ENCODE measurements at regions not wholly inside any gene's neighbourhood (a gene's known extent, or its start where the extent isn't known, plus 50 kb on each side); places are given as distances from the start of the nearest gene placed in this dataset.

- no peaks in the 10 kb centered on the region for H3K9me3 ChIP-seq (replicated peaks)
- TF ChIP-seq, protein P1, sequence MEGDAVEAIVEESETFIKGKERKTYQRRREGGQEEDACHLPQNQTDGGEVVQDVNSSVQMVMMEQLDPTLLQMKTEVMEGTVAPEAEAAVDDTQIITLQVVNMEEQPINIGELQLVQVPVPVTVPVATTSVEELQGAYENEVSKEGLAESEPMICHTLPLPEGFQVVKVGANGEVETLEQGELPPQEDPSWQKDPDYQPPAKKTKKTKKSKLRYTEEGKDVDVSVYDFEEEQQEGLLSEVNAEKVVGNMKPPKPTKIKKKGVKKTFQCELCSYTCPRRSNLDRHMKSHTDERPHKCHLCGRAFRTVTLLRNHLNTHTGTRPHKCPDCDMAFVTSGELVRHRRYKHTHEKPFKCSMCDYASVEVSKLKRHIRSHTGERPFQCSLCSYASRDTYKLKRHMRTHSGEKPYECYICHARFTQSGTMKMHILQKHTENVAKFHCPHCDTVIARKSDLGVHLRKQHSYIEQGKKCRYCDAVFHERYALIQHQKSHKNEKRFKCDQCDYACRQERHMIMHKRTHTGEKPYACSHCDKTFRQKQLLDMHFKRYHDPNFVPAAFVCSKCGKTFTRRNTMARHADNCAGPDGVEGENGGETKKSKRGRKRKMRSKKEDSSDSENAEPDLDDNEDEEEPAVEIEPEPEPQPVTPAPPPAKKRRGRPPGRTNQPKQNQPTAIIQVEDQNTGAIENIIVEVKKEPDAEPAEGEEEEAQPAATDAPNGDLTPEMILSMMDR (IDR thresholded peaks at IDR 0.05; ENCODE audit: borderline replicate concordance): peak; percentile 87
- H3K36me3 ChIP-seq: no peaks in the 10 kb centered on the region
- peaks cover 92% of the 10 kb centered on the region for H3K27me3 ChIP-seq (ENCODE audit: low read depth)
- no peak overlapping the region for H3K4me3 ChIP-seq
- H3K4me1 ChIP-seq: no peaks in the 10 kb centered on the region
- intact Hi-C loops (cut with micrococcal nuclease): loop anchor here (10.0 kb wide), 2 partner anchors 172 to 302 kb away; no protein-coding TSS in a partner anchor
- H3K27ac ChIP-seq (replicated peaks): no peak overlapping the region
- peak; percentile 37 for DNase-seq
Measured at GRCh38 chr12:13362260-13362841, 165.8 kb downstream of the EMP1 start.

DNA sequence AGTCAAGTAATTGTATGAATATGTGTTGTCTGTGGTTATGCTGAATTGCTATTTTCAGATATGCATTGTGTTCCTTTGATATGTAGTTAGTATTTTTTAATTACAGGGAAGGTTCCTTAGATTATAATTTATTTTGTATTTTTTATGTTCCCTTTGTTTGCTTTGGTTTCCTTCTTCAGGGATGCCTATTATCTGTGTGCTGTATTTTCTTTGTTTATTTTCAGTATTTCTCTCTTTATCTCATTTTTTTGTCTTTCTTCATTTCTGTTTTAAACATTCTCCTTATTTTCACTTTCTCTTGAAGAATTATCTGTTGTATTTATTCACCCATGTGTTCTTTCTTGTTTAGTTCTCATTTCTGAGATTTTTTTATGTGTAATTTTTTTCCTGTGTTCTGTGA is 163.1 kb downstream of the EMP1 start:
- H3K27me3 ChIP-seq (ENCODE audit: low read depth): peaks cover 98% of the 10 kb centered on the region
- no peaks in the 10 kb centered on the region for H3K4me1 ChIP-seq
- no peak overlapping the region for H3K4me3 ChIP-seq
- no peak overlapping the region for H3K27ac ChIP-seq (replicated peaks)
- H3K9me3 ChIP-seq (replicated peaks): no peaks in the 10 kb centered on the region
- H3K36me3 ChIP-seq: no peaks in the 10 kb centered on the region
- no peak for DNase-seq
- intact Hi-C loops (cut with micrococcal nuclease): loop anchor here (10.0 kb wide), 2 partner anchors 175 to 305 kb away; no protein-coding TSS in a partner anchor
- TF ChIP-seq, protein P1 (IDR thresholded peaks at IDR 0.05; ENCODE audit: borderline replicate concordance): no peak

- H3K27ac ChIP-seq (replicated peaks): no peak overlapping the region
- intact Hi-C loops (cut with micrococcal nuclease): no loop called here
- no peak overlapping the region for H3K4me3 ChIP-seq
- H3K4me1 ChIP-seq: no peaks in the 10 kb centered on the region
- no peaks in the 10 kb centered on the region for H3K36me3 ChIP-seq
- peaks cover 97% of the 10 kb centered on the region for H3K27me3 ChIP-seq (ENCODE audit: low read depth)
- no peaks in the 10 kb centered on the region for H3K9me3 ChIP-seq (replicated peaks)
- DNase-seq: no peak
- TF ChIP-seq, protein P1 (IDR thresholded peaks at IDR 0.05; ENCODE audit: borderline replicate concordance): no peak
Measured at GRCh38 chr12:13358391-13358905, 161.9 kb downstream of the EMP1 start.

- H3K27me3 ChIP-seq (ENCODE audit: low read depth): peaks cover 64% of the 10 kb centered on the region
- no peak overlapping the region for H3K4me3 ChIP-seq
- no peaks in the 10 kb centered on the region for H3K9me3 ChIP-seq (replicated peaks)
- no peaks in the 10 kb centered on the region for H3K4me1 ChIP-seq
- H3K36me3 ChIP-seq: no peaks in the 10 kb centered on the region
- intact Hi-C loops (cut with micrococcal nuclease): no loop called here
- no peak overlapping the region for H3K27ac ChIP-seq (replicated peaks)
- DNase-seq: no peak
- TF ChIP-seq, protein P1 (IDR thresholded peaks at IDR 0.05; ENCODE audit: borderline replicate concordance): no peak
Measured at GRCh38 chr12:13350946-13351345, 154.4 kb downstream of the EMP1 start.

DNA sequence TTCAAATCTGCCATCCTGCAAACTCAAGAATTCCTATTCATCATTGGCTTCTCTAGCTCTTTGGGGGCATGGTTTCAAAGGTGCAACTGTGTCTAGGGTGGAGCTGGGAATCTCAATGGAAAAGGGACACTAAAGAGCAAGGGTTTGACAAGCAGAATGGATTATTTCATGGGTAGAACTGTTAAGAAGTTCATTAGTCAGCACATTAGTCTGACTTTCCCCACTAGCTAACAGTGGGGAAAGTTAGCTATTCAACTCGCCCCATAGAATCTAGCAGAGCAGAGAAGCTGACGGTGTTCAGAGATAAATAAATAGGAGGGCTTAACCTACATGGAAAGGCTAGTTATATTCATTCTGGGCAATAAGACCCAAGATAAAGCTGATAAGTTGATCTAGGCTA is 153.9 kb downstream of the EMP1 start:
- H3K27ac ChIP-seq (replicated peaks): no peak overlapping the region
- DNase-seq: no peak
- H3K36me3 ChIP-seq: no peaks in the 10 kb centered on the region
- H3K4me3 ChIP-seq: no peak overlapping the region
- TF ChIP-seq, protein P1 (IDR thresholded peaks at IDR 0.05; ENCODE audit: borderline replicate concordance): no peak
- intact Hi-C loops (cut with micrococcal nuclease): no loop called here
- no peaks in the 10 kb centered on the region for H3K4me1 ChIP-seq
- peaks cover 60% of the 10 kb centered on the region for H3K27me3 ChIP-seq (ENCODE audit: low read depth)
- H3K9me3 ChIP-seq (replicated peaks): no peaks in the 10 kb centered on the region
